K562 (cell line): ENCODE measurements at regions not wholly inside any gene's neighbourhood (a gene's known extent, or its start where the extent isn't known, plus 50 kb on each side); places are given as distances from the start of the nearest gene placed in this dataset.

Experiments used
- ATAC-seq: fragments of 200-7000 bp; cut with Tn5 transposase; 3 replicates; pipeline ENCODE4 v1.9.1; 2020; ENCODE audit warnings: moderate library complexity
- BruUV-seq: library from RNA; stranded (reverse); fragments of 400-500 nt; replicated peaks from 2 replicates; lab custom pipeline; 2021; lab: Mats Ljungman, UMichigan
- CTCF ChIA-PET: fragments of 300-600 bp; formaldehyde crosslinking; extraction: SDS; loops from one replicate; lab custom pipeline; 2021; ENCODE audit warnings: low intra/inter-chr PET ratio; lab: Yijun Ruan, JAX
- POLR2A ChIA-PET: fragments of 300-600, 350-650 bp; sonication (Branson Sonifier 250); formaldehyde crosslinking; extraction: SDS; loops from one replicate; lab custom pipeline; 2021; ENCODE audit warnings: antibody characterized with exemption, inconsistent platforms; lab: Yijun Ruan, JAX
- DNase-seq, 4 experiments: peaks; one replicate each; pipeline versions ENCODE4 v3.0.0 to v3.0.0-alpha.2; 2011 to 2018; ENCODE audit warnings: low spot score in 3 of 4, mixed read lengths in 3 of 4; ENCODE audit errors: extremely low read depth in 1 of 4
- FAIRE-seq: peaks from 2 replicates; lab custom pipeline; 2011; peaks lifted over from hg19 to GRCh38; lab: Jason Lieb, UNC
- H2AFZ ChIP-seq: 2 replicates; pipeline ENCODE4 v1.6.0; 2011; ENCODE audit warnings: low read depth, low read length, control low read depth, inconsistent platforms
- H3K27ac ChIP-seq: fragments of 200-600 bp; 3 replicates; pipeline ENCODE4 v1.8.0; 2011; ENCODE audit warnings: low read depth, mild to moderate bottlenecking, control low read depth, inconsistent platforms, low read length, moderate library complexity, mixed read lengths; ENCODE audit errors: extremely low read depth
- H3K27me3 ChIP-seq, 2 experiments: fragments of 300-600 bp in 1 of 2; 2 replicates in 1 of 2; 3 replicates in 1 of 2; pipeline versions ENCODE4 v1.6.0 to v1.8.0; 2011; ENCODE audit warnings: inconsistent platforms in 2 of 2, low read length in 2 of 2, mild to moderate bottlenecking in 1 of 2, mixed read lengths in 1 of 2, moderate library complexity in 1 of 2; ENCODE audit not compliant: control insufficient read depth in 2 of 2, insufficient read depth in 2 of 2
- H3K36me3 ChIP-seq: fragments of 300-600 bp; 3 replicates; pipeline ENCODE4 v1.8.0; 2011; ENCODE audit warnings: mild to moderate bottlenecking, low read length, inconsistent platforms; ENCODE audit not compliant: control insufficient read depth, insufficient read depth
- H3K4me1 ChIP-seq, 2 experiments: fragments of 200-600 bp in 1 of 2; replicated peaks in 1 of 2; 2 replicates in 1 of 2; 3 replicates in 1 of 2; pipeline versions ENCODE4 v1.5.1 to v1.8.0; 2011; ENCODE audit warnings: inconsistent platforms in 2 of 2, low read length in 2 of 2, mild to moderate bottlenecking in 1 of 2, mixed read lengths in 1 of 2, moderate library complexity in 1 of 2; ENCODE audit not compliant: control insufficient read depth in 2 of 2, insufficient read depth in 2 of 2
- H3K4me2 ChIP-seq: 2 replicates; pipeline ENCODE4 v1.6.1; 2011; ENCODE audit warnings: low read length, control low read depth, inconsistent platforms, mixed read lengths; ENCODE audit not compliant: insufficient read depth
- H3K4me3 ChIP-seq: fragments of 200-600 bp; sonication (generic), shearing (Covaris generic); 2 replicates; pipeline ENCODE4 v1.5.1; 2016; ENCODE audit warnings: control low read depth, inconsistent platforms
- H3K79me2 ChIP-seq: fragments of 200-600 bp; 3 replicates; pipeline ENCODE4 v1.8.0; 2011; ENCODE audit warnings: low read length, inconsistent platforms; ENCODE audit not compliant: control insufficient read depth, insufficient read depth
- H3K9ac ChIP-seq, 2 experiments: 2 replicates each; pipeline versions ENCODE4 v1.6.0 to v1.6.1; 2011; ENCODE audit warnings: low read depth in 2 of 2, low read length in 2 of 2, control low read depth in 1 of 2, inconsistent platforms in 1 of 2, mild to moderate bottlenecking in 1 of 2, mixed read lengths in 1 of 2; ENCODE audit not compliant: insufficient read depth in 1 of 2
- H3K9me1 ChIP-seq: one replicate; pipeline ENCODE4 v1.6.0; 2011; ENCODE audit warnings: inconsistent platforms, mild to moderate bottlenecking, low read length, moderate library complexity; ENCODE audit not compliant: control insufficient read depth, insufficient read depth
- H3K9me3 ChIP-seq: replicated peaks from 2 replicates; pipeline ENCODE4 v1.5.1; 2011; ENCODE audit warnings: low read depth, low read length, inconsistent platforms; ENCODE audit not compliant: control insufficient read depth, insufficient read depth
- H4K20me1 ChIP-seq: replicated peaks from 2 replicates; pipeline ENCODE4 v1.6.1; 2011; ENCODE audit warnings: low read length, inconsistent platforms, mixed read lengths; ENCODE audit not compliant: control insufficient read depth, insufficient read depth
- FOXK1 ChIP-seq: sonication (generic); formaldehyde crosslinking; IDR thresholded peaks from 2 replicates; pipeline ENCODE4 v1.8.0; 2022; ENCODE audit warnings: missing genetic modification reagents, mild to moderate bottlenecking, borderline replicate concordance
- HNRNPLL ChIP-seq: fragments of 200-400 bp; formaldehyde crosslinking; IDR thresholded peaks from 2 replicates; pipeline ENCODE4 v1.6.1; 2017; ENCODE audit warnings: low read length, low read depth, mild to moderate bottlenecking; ENCODE audit not compliant: poor library complexity, severe bottlenecking
- ILK ChIP-seq: fragments of 450-650 bp; IDR thresholded peaks from 2 replicates; pipeline ENCODE4 v1.6.1; 2016; ENCODE audit warnings: missing genetic modification characterization, low read depth, mild to moderate bottlenecking, missing compliant biosample characterization, moderate library complexity, borderline replicate concordance
- NFIC ChIP-seq: fragments of 450-650 bp; IDR thresholded peaks from 2 replicates; pipeline ENCODE4 v1.6.1; 2017; ENCODE audit warnings: mild to moderate bottlenecking, inconsistent platforms
- NFYB ChIP-seq: IDR thresholded peaks from 2 replicates; pipeline ENCODE4 v1.6.1; 2011; ENCODE audit warnings: mild to moderate bottlenecking, moderate library complexity; ENCODE audit not compliant: insufficient read length; ENCODE audit errors: extremely low read depth
- OTX1 ChIP-seq: fragments of 450-650 bp; formaldehyde crosslinking; IDR thresholded peaks from 2 replicates; pipeline ENCODE4 v1.4.0; 2022; ENCODE audit warnings: mild to moderate bottlenecking
- RBM39 ChIP-seq: fragments of 200-400 bp; formaldehyde crosslinking; optimal IDR thresholded peaks from 2 replicates; pipeline ENCODE3; 2018; ENCODE audit warnings: low read depth, low read length
- SIX5 ChIP-seq, 2 experiments: IDR thresholded peaks; 2 replicates each; pipeline ENCODE4 v1.6.1; 2011; ENCODE audit warnings: low read length in 2 of 2, borderline replicate concordance in 1 of 2, low read depth in 1 of 2, mild to moderate bottlenecking in 1 of 2, moderate library complexity in 1 of 2; ENCODE audit not compliant: insufficient read depth in 1 of 2
- TBP ChIP-seq: optimal IDR thresholded peaks from 2 replicates; pipeline ENCODE3; 2011; ENCODE audit warnings: low read depth, low read length, improper control_type of control experiment
- ZFX ChIP-seq: sonication (generic); formaldehyde crosslinking; IDR thresholded peaks from 2 replicates; pipeline ENCODE4 v1.8.0; 2022; ENCODE audit warnings: mild to moderate bottlenecking, missing genetic modification reagents, moderate library complexity
- ZNF146 ChIP-seq: IDR thresholded peaks from one replicate; pipeline ENCODE4 v1.6.1; 2018; ENCODE audit warnings: missing compliant biosample characterization; ENCODE audit not compliant: unreplicated experiment
- ZNF253 ChIP-seq: fragments of 250-450 bp; sonication (Bioruptor Pico); conservative IDR thresholded peaks from 2 replicates; pipeline ENCODE4 v1.6.1; 2021; ENCODE audit warnings: mild to moderate bottlenecking
- WGBS: fragments of 100-300 bp; shearing (Covaris generic); methylation state at CpG from one replicate; pipeline ENCODE4 v1.1.6; 2016; ENCODE audit warnings: low coverage, mixed read lengths; ENCODE audit not compliant: insufficient coverage; ENCODE audit errors: missing lambda C conversion rate; 5-methylcytosine and 5-hydroxymethylcytosine counted together
- in situ Hi-C: fragments of 300-500 bp; cut with MboI; formaldehyde crosslinking; loops from 4 replicates; pipeline ENCODE4 v1.15.0; 2018; ENCODE audit warnings: inconsistent platforms, mixed read lengths
- intact Hi-C: fragments of 100-400 bp; cut with micrococcal nuclease; formaldehyde crosslinking; loops from 2 replicates; pipeline ENCODE4 v1.14.2; 2022
- TF ChIP-seq, protein P1 (sequence below): fragments of 450-650 bp; formaldehyde crosslinking; IDR thresholded peaks from 2 replicates; pipeline ENCODE4 v1.4.0; 2020; ENCODE audit warnings: mild to moderate bottlenecking, moderate library complexity
- TF ChIP-seq, protein P2 (sequence below): fragments of 250-450 bp; sonication (Bioruptor Pico); IDR thresholded peaks from 2 replicates; pipeline ENCODE4 v1.5.0; 2021
- TF ChIP-seq, protein P3 (sequence below): sonication (generic); formaldehyde crosslinking; IDR thresholded peaks from 2 replicates; pipeline ENCODE4 v1.8.0; 2022; ENCODE audit warnings: missing genetic modification reagents, mild to moderate bottlenecking, borderline replicate concordance
- TF ChIP-seq, protein P4 (sequence below), 2 experiments: fragments of 450-650 bp in 1 of 2; sonication (generic) in 1 of 2; formaldehyde crosslinking in 1 of 2; IDR thresholded peaks in 1 of 2; conservative IDR thresholded peaks in 1 of 2; 2 replicates each; pipeline versions ENCODE4 v1.6.1 to v1.8.1; 2016 to 2023; ENCODE audit warnings: mild to moderate bottlenecking in 2 of 2, moderate library complexity in 2 of 2, inconsistent platforms in 1 of 2, missing genetic modification reagents in 1 of 2
- TF ChIP-seq, protein P5 (sequence below): fragments of 250-450 bp; sonication (Bioruptor Pico); IDR thresholded peaks from 2 replicates; pipeline ENCODE4 v1.5.0; 2020; ENCODE audit warnings: mild to moderate bottlenecking

DNA sequence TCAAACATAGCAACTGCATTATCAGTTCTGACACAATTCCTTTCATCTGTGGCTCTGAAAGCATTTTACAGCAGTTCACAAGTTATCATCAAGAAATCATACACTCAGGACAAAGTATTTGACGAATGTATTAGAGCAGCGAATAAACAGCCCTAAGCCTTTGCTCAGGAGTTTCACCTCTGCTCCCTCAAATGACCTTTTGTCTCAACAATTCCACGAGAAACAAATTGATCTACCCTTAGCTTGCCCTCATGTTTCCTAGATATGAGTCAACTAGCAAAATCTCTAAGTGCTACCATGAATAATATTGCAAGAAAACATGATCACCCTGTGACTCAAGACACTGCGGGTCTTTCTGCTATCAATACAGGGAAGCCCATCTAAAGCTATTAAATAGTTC lies 396.1 kb downstream of the EFNB2 start:
- Histone ChIP-seq H3K9me1 (no peaks in the 10 kb centered on the region), H3K27me3 (no peaks in the 10 kb centered on the region), H3K9ac (no peak overlapping the region), H3K36me3 (no peaks in the 10 kb centered on the region), H3K79me2 (no peaks in the 10 kb centered on the region), H3K4me1 (no peaks in the 10 kb centered on the region), H2AFZ (no peak overlapping the region), H3K27ac (no peak overlapping the region), H3K4me3 (no peak overlapping the region), H4K20me1 (no peaks in the 10 kb centered on the region), H3K9me3 (no peaks in the 10 kb centered on the region), H3K4me2 (no peak overlapping the region)
- DNase-seq: no peak
- ATAC-seq: no peak
- TF ChIP-seq ZNF253 (CRISPR knock-in tag) (no peak), ILK (tag) (no peak), OTX1 (CRISPR knock-in tag) (no peak), RBM39 (no peak), FOXK1 (CRISPR knock-in tag) (no peak), SIX5 (IDR thresholded peaks at IDR 0.05; ENCODE audit: borderline replicate concordance in 1 of 2, insufficient read depth in 1 of 2, low read depth in 1 of 2, low read length in 2 of 2) (no peak), NFYB (no peak), NFIC (no peak), ZFX (no peak), HNRNPLL (no peak), ZNF146 (no peak), TBP (no peak)
- TF ChIP-seq, protein P1, sequence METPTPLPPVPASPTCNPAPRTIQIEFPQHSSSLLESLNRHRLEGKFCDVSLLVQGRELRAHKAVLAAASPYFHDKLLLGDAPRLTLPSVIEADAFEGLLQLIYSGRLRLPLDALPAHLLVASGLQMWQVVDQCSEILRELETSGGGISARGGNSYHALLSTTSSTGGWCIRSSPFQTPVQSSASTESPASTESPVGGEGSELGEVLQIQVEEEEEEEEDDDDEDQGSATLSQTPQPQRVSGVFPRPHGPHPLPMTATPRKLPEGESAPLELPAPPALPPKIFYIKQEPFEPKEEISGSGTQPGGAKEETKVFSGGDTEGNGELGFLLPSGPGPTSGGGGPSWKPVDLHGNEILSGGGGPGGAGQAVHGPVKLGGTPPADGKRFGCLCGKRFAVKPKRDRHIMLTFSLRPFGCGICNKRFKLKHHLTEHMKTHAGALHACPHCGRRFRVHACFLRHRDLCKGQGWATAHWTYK (CRISPR knock-in tag): no peak
- TF ChIP-seq, protein P2, sequence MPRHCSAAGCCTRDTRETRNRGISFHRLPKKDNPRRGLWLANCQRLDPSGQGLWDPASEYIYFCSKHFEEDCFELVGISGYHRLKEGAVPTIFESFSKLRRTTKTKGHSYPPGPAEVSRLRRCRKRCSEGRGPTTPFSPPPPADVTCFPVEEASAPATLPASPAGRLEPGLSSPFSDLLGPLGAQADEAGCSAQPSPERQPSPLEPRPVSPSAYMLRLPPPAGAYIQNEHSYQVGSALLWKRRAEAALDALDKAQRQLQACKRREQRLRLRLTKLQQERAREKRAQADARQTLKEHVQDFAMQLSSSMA (CRISPR knock-in tag): no peak
- TF ChIP-seq, protein P3, sequence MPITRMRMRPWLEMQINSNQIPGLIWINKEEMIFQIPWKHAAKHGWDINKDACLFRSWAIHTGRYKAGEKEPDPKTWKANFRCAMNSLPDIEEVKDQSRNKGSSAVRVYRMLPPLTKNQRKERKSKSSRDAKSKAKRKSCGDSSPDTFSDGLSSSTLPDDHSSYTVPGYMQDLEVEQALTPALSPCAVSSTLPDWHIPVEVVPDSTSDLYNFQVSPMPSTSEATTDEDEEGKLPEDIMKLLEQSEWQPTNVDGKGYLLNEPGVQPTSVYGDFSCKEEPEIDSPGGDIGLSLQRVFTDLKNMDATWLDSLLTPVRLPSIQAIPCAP: no peak
- TF ChIP-seq, protein P4, sequence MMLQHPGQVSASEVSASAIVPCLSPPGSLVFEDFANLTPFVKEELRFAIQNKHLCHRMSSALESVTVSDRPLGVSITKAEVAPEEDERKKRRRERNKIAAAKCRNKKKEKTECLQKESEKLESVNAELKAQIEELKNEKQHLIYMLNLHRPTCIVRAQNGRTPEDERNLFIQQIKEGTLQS (IDR thresholded peaks at IDR 0.05): no peak
- TF ChIP-seq, protein P4 (CRISPR knock-in tag; conservative IDR thresholded peaks at IDR 0.05): no peak
- TF ChIP-seq, protein P5, sequence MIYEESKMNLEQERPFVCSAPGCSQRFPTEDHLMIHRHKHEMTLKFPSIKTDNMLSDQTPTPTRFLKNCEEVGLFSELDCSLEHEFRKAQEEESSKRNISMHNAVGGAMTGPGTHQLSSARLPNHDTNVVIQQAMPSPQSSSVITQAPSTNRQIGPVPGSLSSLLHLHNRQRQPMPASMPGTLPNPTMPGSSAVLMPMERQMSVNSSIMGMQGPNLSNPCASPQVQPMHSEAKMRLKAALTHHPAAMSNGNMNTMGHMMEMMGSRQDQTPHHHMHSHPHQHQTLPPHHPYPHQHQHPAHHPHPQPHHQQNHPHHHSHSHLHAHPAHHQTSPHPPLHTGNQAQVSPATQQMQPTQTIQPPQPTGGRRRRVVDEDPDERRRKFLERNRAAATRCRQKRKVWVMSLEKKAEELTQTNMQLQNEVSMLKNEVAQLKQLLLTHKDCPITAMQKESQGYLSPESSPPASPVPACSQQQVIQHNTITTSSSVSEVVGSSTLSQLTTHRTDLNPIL: no peak
- intact Hi-C loops (no loop called here), in situ Hi-C loops (no loop called here)
- BruUV-seq: no TSS peak
- ChIA-PET POLR2A (no interaction called here), CTCF (no interaction called here)
- WGBS: 2% methylated on average over 4 of the region's 4 CpGs
- FAIRE-seq: no peak
